H9 (cell line): ENCODE measurements at regions not wholly inside any gene's neighbourhood (a gene's known extent, or its start where the extent isn't known, plus 50 kb on each side); places are given as distances from the start of the nearest gene placed in this dataset.

Experiments
- DNase-seq: peaks from one replicate; pipeline ENCODE4 v3.0.0-alpha.2; 2017
- H2AFZ ChIP-seq: one replicate; pipeline ENCODE4 v1.6.1; 2013; ENCODE audit warnings: mild to moderate bottlenecking, low read length, control low read depth, moderate library complexity
- H2AK5ac ChIP-seq: 2 replicates; pipeline ENCODE4 v1.6.1; 2013; ENCODE audit warnings: low read length, control low read depth, mixed read lengths; ENCODE audit not compliant: insufficient read length
- H2BK120ac ChIP-seq: one replicate; pipeline ENCODE4 v1.6.1; 2013; ENCODE audit warnings: low read depth, mild to moderate bottlenecking, low read length, control low read depth, inconsistent platforms; ENCODE audit not compliant: poor library complexity, severe bottlenecking
- H2BK12ac ChIP-seq: 2 replicates; pipeline ENCODE4 v1.6.1; 2013; ENCODE audit warnings: low read length, control low read depth, mixed read lengths, low read depth; ENCODE audit not compliant: insufficient read length
- H2BK15ac ChIP-seq: 2 replicates; pipeline ENCODE4 v1.6.1; 2013; ENCODE audit warnings: low read depth, low read length, control low read depth
- H2BK20ac ChIP-seq: one replicate; pipeline ENCODE4 v1.6.1; 2013; ENCODE audit warnings: low read depth, mild to moderate bottlenecking, low read length, control low read depth, inconsistent platforms; ENCODE audit not compliant: poor library complexity, severe bottlenecking
- H2BK5ac ChIP-seq: 2 replicates; pipeline ENCODE4 v1.6.1; 2013; ENCODE audit warnings: low read length, control low read depth, mixed read lengths; ENCODE audit not compliant: insufficient read length
- H3K14ac ChIP-seq: 2 replicates; pipeline ENCODE4 v1.6.1; 2013; ENCODE audit warnings: low read length, control low read depth; ENCODE audit not compliant: insufficient read depth
- H3K18ac ChIP-seq: 2 replicates; pipeline ENCODE4 v1.6.1; 2013; ENCODE audit warnings: low read depth, mild to moderate bottlenecking, mixed read lengths, low read length, control low read depth; ENCODE audit not compliant: insufficient read length
- H3K23ac ChIP-seq: 2 replicates; pipeline ENCODE4 v1.6.1; 2013; ENCODE audit warnings: low read length, control low read depth, mixed read lengths, low read depth; ENCODE audit not compliant: insufficient read length
- H3K23me2 ChIP-seq: 2 replicates; pipeline ENCODE4 v1.6.1; 2013; ENCODE audit warnings: low read depth, mild to moderate bottlenecking, mixed read lengths, low read length, control low read depth; ENCODE audit not compliant: insufficient read length, poor library complexity, severe bottlenecking
- H3K27ac ChIP-seq: 2 replicates; pipeline ENCODE4 v1.5.1; 2013; ENCODE audit warnings: low read length, control low read depth, mixed read lengths, low read depth; ENCODE audit not compliant: insufficient read length
- H3K27me3 ChIP-seq: 2 replicates; pipeline ENCODE4 v1.6.1; 2013; ENCODE audit warnings: low read length, control low read depth, inconsistent platforms; ENCODE audit not compliant: insufficient read depth
- H3K4ac ChIP-seq: 2 replicates; pipeline ENCODE4 v1.6.1; 2013; ENCODE audit warnings: low read depth, mild to moderate bottlenecking, control low read depth, inconsistent platforms, low read length, moderate library complexity
- H3K4me1 ChIP-seq: 2 replicates; pipeline ENCODE4 v1.6.1; 2013; ENCODE audit warnings: low read length, control low read depth, inconsistent platforms; ENCODE audit not compliant: insufficient read depth
- H3K4me2 ChIP-seq: 2 replicates; pipeline ENCODE4 v1.6.1; 2013; ENCODE audit warnings: low read length, control low read depth, mixed read lengths; ENCODE audit not compliant: insufficient read length, insufficient read depth
- H3K56ac ChIP-seq: 2 replicates; pipeline ENCODE4 v1.6.1; 2013; ENCODE audit warnings: low read depth, mild to moderate bottlenecking, mixed read lengths, low read length, control low read depth; ENCODE audit not compliant: insufficient read length
- H3K79me1 ChIP-seq: 2 replicates; pipeline ENCODE4 v1.6.1; 2013; ENCODE audit warnings: low read depth, mild to moderate bottlenecking, moderate library complexity, low read length, control low read depth, inconsistent platforms; ENCODE audit not compliant: insufficient read depth, poor library complexity, severe bottlenecking
- H3K79me2 ChIP-seq: 2 replicates; pipeline ENCODE4 v1.6.1; 2013; ENCODE audit warnings: low read length, control low read depth, inconsistent platforms; ENCODE audit not compliant: insufficient read depth
- H3K9ac ChIP-seq: 2 replicates; pipeline ENCODE4 v1.6.1; 2013; ENCODE audit warnings: low read length, control low read depth, mixed read lengths; ENCODE audit not compliant: insufficient read length; ENCODE audit errors: extremely low read depth
- H3K9me3 ChIP-seq: one replicate; pipeline ENCODE4 v1.6.1; 2013; ENCODE audit warnings: low read depth, low read length, inconsistent platforms; ENCODE audit not compliant: control insufficient read depth
- H3T11ph ChIP-seq: one replicate; pipeline ENCODE4 v1.6.1; 2013; ENCODE audit warnings: mild to moderate bottlenecking, low read length, control low read depth, inconsistent platforms
- H4K20me1 ChIP-seq: one replicate; pipeline ENCODE4 v1.6.1; 2013; ENCODE audit not compliant: control insufficient read depth, insufficient read length, insufficient read depth
- H4K5ac ChIP-seq: 2 replicates; pipeline ENCODE4 v1.6.1; 2013; ENCODE audit warnings: low read depth, mild to moderate bottlenecking, mixed read lengths, low read length, control low read depth; ENCODE audit not compliant: insufficient read length
- H4K8ac ChIP-seq: replicated peaks from 2 replicates; pipeline ENCODE4 v1.6.1; 2013; ENCODE audit warnings: low read length, control low read depth, mixed read lengths, low read depth; ENCODE audit not compliant: insufficient read length
- H4K91ac ChIP-seq: 2 replicates; pipeline ENCODE4 v1.6.1; 2013; ENCODE audit warnings: low read depth, mild to moderate bottlenecking, moderate library complexity, mixed read lengths, low read length, control low read depth; ENCODE audit not compliant: insufficient read length
- H3K27ac Mint-ChIP-seq, 3 experiments: 2 replicates in 2 of 3; 3 replicates in 1 of 3; pipeline ENCODE4 v1.8.0; 2020 to 2021; ENCODE audit warnings: mixed read lengths in 3 of 3, mild to moderate bottlenecking in 1 of 3, moderate library complexity in 1 of 3
- H3K27me3 Mint-ChIP-seq: 2 replicates; pipeline ENCODE4 v1.8.0; 2021; ENCODE audit warnings: low read depth, mild to moderate bottlenecking, moderate library complexity, mixed read lengths
- H3K36me3 Mint-ChIP-seq, 3 experiments: 2 replicates in 2 of 3; 3 replicates in 1 of 3; pipeline ENCODE4 v1.8.0; 2020 to 2021; ENCODE audit warnings: low read depth in 3 of 3, mixed read lengths in 3 of 3; ENCODE audit not compliant: insufficient read depth in 1 of 3
- H3K4me1 Mint-ChIP-seq, 2 experiments: 2 replicates each; pipeline ENCODE4 v1.8.0; 2020; ENCODE audit warnings: mixed read lengths in 2 of 2
- H3K4me3 Mint-ChIP-seq, 2 experiments: 2 replicates in 1 of 2; 3 replicates in 1 of 2; pipeline ENCODE4 v1.8.0; 2020 to 2021; ENCODE audit warnings: mild to moderate bottlenecking in 2 of 2, mixed read lengths in 2 of 2, moderate library complexity in 1 of 2
- H3K9me3 Mint-ChIP-seq, 2 experiments: 2 replicates in 1 of 2; 3 replicates in 1 of 2; pipeline ENCODE4 v1.8.0; 2020; ENCODE audit warnings: mild to moderate bottlenecking in 2 of 2, mixed read lengths in 2 of 2, moderate library complexity in 1 of 2
- WGBS: extraction: QIAGEN DNeasy Blood & Tissue Kit; methylation state at CpG from one replicate; pipeline ENCODE4 v1.1.7; 2013; ENCODE audit warnings: missing lambda C conversion rate, low lambda C conversion rate, mixed read lengths; ENCODE audit not compliant: insufficient read length; ENCODE audit errors: extremely low coverage; 5-methylcytosine and 5-hydroxymethylcytosine counted together
- TF ChIP-seq, protein P1 (sequence below): fragments of 200-600 bp; sonication (generic); conservative IDR thresholded peaks from 3 replicates; pipeline ENCODE4 v1.8.0; 2021; ENCODE audit warnings: antibody characterized with exemption, mild to moderate bottlenecking

GRCh38 chr7:101747879-101748345 lies 69.5 kb upstream of the CUX1 start:
- Histone ChIP-seq H3K14ac (no peak overlapping the region), H2BK12ac (no peak overlapping the region), H2BK15ac (no peak overlapping the region), H3K4me2 (no peak overlapping the region), H4K8ac (no peak overlapping the region), H3K4ac (no peak overlapping the region), H2AFZ (no peak overlapping the region), H3K27me3 (no peaks in the 10 kb centered on the region), H3K9ac (no peak overlapping the region), H3K79me1 (no peaks in the 10 kb centered on the region), H3T11ph (no peak overlapping the region), H3K27ac (no peak overlapping the region), H2BK5ac (no peak overlapping the region), H3K23ac (no peak overlapping the region), H4K91ac (no peak overlapping the region), H4K5ac (no peak overlapping the region), H3K4me1 (no peaks in the 10 kb centered on the region; the same call in 1 of the 2 replicates), H2BK20ac (no peak overlapping the region), H2BK120ac (no peak overlapping the region), H3K23me2 (peaks cover 7% of the 10 kb centered on the region), H2AK5ac (no peak overlapping the region), H4K20me1 (no peaks in the 10 kb centered on the region), H3K79me2 (no peaks in the 10 kb centered on the region), H3K9me3 (no peaks in the 10 kb centered on the region), H3K56ac (no peak overlapping the region), H3K18ac (no peak overlapping the region)
- no peaks in the 10 kb centered on the region for H3K36me3 Mint-ChIP-seq
- no peak overlapping the region for H3K27ac Mint-ChIP-seq
- no peaks in the 10 kb centered on the region for H3K9me3 Mint-ChIP-seq
- TF ChIP-seq, protein P1, sequence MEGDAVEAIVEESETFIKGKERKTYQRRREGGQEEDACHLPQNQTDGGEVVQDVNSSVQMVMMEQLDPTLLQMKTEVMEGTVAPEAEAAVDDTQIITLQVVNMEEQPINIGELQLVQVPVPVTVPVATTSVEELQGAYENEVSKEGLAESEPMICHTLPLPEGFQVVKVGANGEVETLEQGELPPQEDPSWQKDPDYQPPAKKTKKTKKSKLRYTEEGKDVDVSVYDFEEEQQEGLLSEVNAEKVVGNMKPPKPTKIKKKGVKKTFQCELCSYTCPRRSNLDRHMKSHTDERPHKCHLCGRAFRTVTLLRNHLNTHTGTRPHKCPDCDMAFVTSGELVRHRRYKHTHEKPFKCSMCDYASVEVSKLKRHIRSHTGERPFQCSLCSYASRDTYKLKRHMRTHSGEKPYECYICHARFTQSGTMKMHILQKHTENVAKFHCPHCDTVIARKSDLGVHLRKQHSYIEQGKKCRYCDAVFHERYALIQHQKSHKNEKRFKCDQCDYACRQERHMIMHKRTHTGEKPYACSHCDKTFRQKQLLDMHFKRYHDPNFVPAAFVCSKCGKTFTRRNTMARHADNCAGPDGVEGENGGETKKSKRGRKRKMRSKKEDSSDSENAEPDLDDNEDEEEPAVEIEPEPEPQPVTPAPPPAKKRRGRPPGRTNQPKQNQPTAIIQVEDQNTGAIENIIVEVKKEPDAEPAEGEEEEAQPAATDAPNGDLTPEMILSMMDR = no peak
- no peak overlapping the region for H3K4me3 Mint-ChIP-seq
- peaks cover 9 to 17% of the 10 kb centered on the region in 2 experiments for H3K4me1 Mint-ChIP-seq
- peaks cover 3% of the 10 kb centered on the region; the same call in 1 of the 2 replicates for H3K27me3 Mint-ChIP-seq
- no CpG with 5 or more reads among the region's 15 CpGs for WGBS
- no peak for DNase-seq
